GM21619 (cell line): ENCODE measurements at regions not wholly inside any gene's neighbourhood (a gene's known extent, or its start where the extent isn't known, plus 50 kb on each side); places are given as distances from the start of the nearest gene placed in this dataset.

Experiments used
- ATAC-seq: cut with Tn5 transposase; IDR thresholded peaks from one replicate; pipeline ENCODE4 v1.9.1; 2021; ENCODE audit not compliant: unreplicated experiment

- no peak for ATAC-seq
Observed at GRCh38 chr4:24637173-24637572, 52.8 kb upstream of the DHX15 start.

GRCh38 chr4:24638396-24638875 is 54.1 kb upstream of the DHX15 start:
- no peak for ATAC-seq

GRCh38 chr4:24639714-24640113 is 55.4 kb upstream of the DHX15 start:
- no peak for ATAC-seq

GRCh38 chr4:24640366-24640765 is 56.0 kb upstream of the DHX15 start:
- no peak for ATAC-seq

- peak; percentile 62 for ATAC-seq
Observed at GRCh38 chr4:24642981-24643547, 58.7 kb upstream of the DHX15 start.

- no peak for ATAC-seq
Observed at GRCh38 chr4:24643774-24644520, 59.6 kb upstream of the DHX15 start.

GRCh38 chr4:24644983-24645764 is 60.8 kb upstream of the DHX15 start:
- ATAC-seq = no peak

- ATAC-seq = no peak
Observed at GRCh38 chr4:24645765-24646550, 61.6 kb upstream of the DHX15 start.

- ATAC-seq = no peak
Observed at GRCh38 chr4:24646798-24647460, 62.6 kb upstream of the DHX15 start.

GRCh38 chr4:24650849-24651640 is 66.7 kb upstream of the DHX15 start:
- no peak for ATAC-seq

- no peak for ATAC-seq
Observed at GRCh38 chr4:24655326-24655725, 71.0 kb upstream of the DHX15 start.

GRCh38 chr4:24655971-24656370 is 71.6 kb upstream of the DHX15 start:
- no peak for ATAC-seq

- no peak for ATAC-seq
Observed at GRCh38 chr4:24656906-24657305, 72.6 kb upstream of the DHX15 start.

- ATAC-seq = peak; percentile 96
Observed at GRCh38 chr4:24657768-24658617, 73.6 kb upstream of the DHX15 start.

GRCh38 chr4:24659241-24659961 is 75.0 kb upstream of the DHX15 start:
- ATAC-seq = no peak

GRCh38 chr4:24662056-24662455 is 77.7 kb upstream of the DHX15 start:
- no peak for ATAC-seq

- no peak for ATAC-seq
Observed at GRCh38 chr4:24662542-24662941, 78.2 kb upstream of the DHX15 start.

- no peak for ATAC-seq
Observed at GRCh38 chr4:24664956-24665355, 80.6 kb upstream of the DHX15 start.
